SK-N-SH (cell line): ENCODE measurements at regions not wholly inside any gene's neighbourhood (a gene's known extent, or its start where the extent isn't known, plus 50 kb on each side); places are given as distances from the start of the nearest gene placed in this dataset.

Experiments
- CTCF ChIA-PET: fragments of 300-600, 350-600 bp; formaldehyde crosslinking; extraction: SDS; loops from one replicate; lab custom pipeline; 2021; lab: Yijun Ruan, JAX
- POLR2A ChIA-PET: fragments of 350-600 bp; sonication (Branson Sonifier 250); formaldehyde crosslinking; extraction: SDS; loops from one replicate; lab custom pipeline; 2020; ENCODE audit warnings: antibody characterized with exemption, inconsistent platforms; lab: Yijun Ruan, JAX
- DNase-seq: peaks from one replicate; pipeline ENCODE4 v3.0.0; 2012
- H2AFZ ChIP-seq: fragments of 200-600 bp; sonication (generic); 2 replicates; pipeline ENCODE4 v1.8.1; 2016; ENCODE audit warnings: antibody characterized with exemption, mild to moderate bottlenecking, low read depth
- H3F3A ChIP-seq: fragments of 200-600 bp; sonication (generic); replicated peaks from 2 replicates; pipeline ENCODE3; 2016; ENCODE audit warnings: antibody characterized with exemption, mild to moderate bottlenecking; ENCODE audit not compliant: insufficient read depth
- H3K27ac ChIP-seq, 2 experiments: fragments of 200-500 bp in 1 of 2; fragments of 200-600 bp in 1 of 2; sonication (Bioruptor generic) in 1 of 2; sonication (generic), shearing (Covaris generic) in 1 of 2; 2 replicates each; pipeline versions ENCODE4 v1.5.1 to v1.6.1; 2014 to 2016; ENCODE audit warnings: low read depth in 2 of 2, inconsistent platforms in 1 of 2, low read length in 1 of 2, mild to moderate bottlenecking in 1 of 2, mixed read lengths in 1 of 2
- H3K27me3 ChIP-seq: fragments of 200-600 bp; sonication (generic), shearing (Covaris generic); 2 replicates; pipeline ENCODE4 v1.6.1; 2016; ENCODE audit warnings: mixed run types; ENCODE audit not compliant: insufficient read depth
- H3K36me3 ChIP-seq, 2 experiments: fragments of 200-500 bp in 1 of 2; fragments of 200-600 bp in 1 of 2; sonication (Bioruptor generic) in 1 of 2; sonication (generic) in 1 of 2; replicated peaks in 1 of 2; 2 replicates each; pipeline versions ENCODE3 to v1.5.1; 2014 to 2016; ENCODE audit warnings: low read length in 1 of 2, mild to moderate bottlenecking in 1 of 2; ENCODE audit not compliant: insufficient read depth in 2 of 2, control insufficient read depth in 1 of 2
- H3K4me1 ChIP-seq, 2 experiments: fragments of 200-500 bp in 1 of 2; fragments of 200-600 bp in 1 of 2; sonication (Bioruptor generic) in 1 of 2; sonication (generic), shearing (Covaris generic) in 1 of 2; 2 replicates each; pipeline versions ENCODE4 v1.5.1 to v1.6.1; 2014 to 2016; ENCODE audit warnings: low read depth in 1 of 2, low read length in 1 of 2, mixed run types in 1 of 2; ENCODE audit not compliant: insufficient read depth in 2 of 2, control insufficient read depth in 1 of 2
- H3K4me2 ChIP-seq: fragments of 200-600 bp; sonication (generic), shearing (Covaris generic); 2 replicates; pipeline ENCODE4 v1.6.1; 2017; ENCODE audit warnings: mixed run types
- H3K4me3 ChIP-seq, 2 experiments: fragments of 200-500 bp in 1 of 2; fragments of 200-600 bp in 1 of 2; sonication (Bioruptor generic) in 1 of 2; sonication (generic), shearing (Covaris generic) in 1 of 2; 2 replicates each; pipeline versions ENCODE4 v1.5.1 to v1.8.1; 2014 to 2016; ENCODE audit warnings: low read depth in 2 of 2, inconsistent platforms in 1 of 2, low read length in 1 of 2, mild to moderate bottlenecking in 1 of 2, mixed read lengths in 1 of 2, moderate library complexity in 1 of 2
- H3K79me2 ChIP-seq: fragments of 200-600 bp; sonication (generic); 2 replicates; pipeline ENCODE4 v1.8.1; 2017; ENCODE audit warnings: mild to moderate bottlenecking; ENCODE audit not compliant: insufficient read depth
- H3K9ac ChIP-seq: fragments of 200-600 bp; sonication (generic); 2 replicates; pipeline ENCODE4 v1.6.1; 2017; ENCODE audit warnings: mixed run types
- H3K9me2 ChIP-seq: fragments of 200-600 bp; sonication (generic); 2 replicates; pipeline ENCODE4 v1.6.1; 2017; ENCODE audit warnings: mixed run types
- H3K9me3 ChIP-seq: fragments of 200-600 bp; sonication (generic); 2 replicates; pipeline ENCODE4 v1.6.1; 2017; ENCODE audit warnings: mixed run types, mild to moderate bottlenecking, moderate library complexity
- H4K20me1 ChIP-seq: fragments of 200-600 bp; sonication (generic); 2 replicates; pipeline ENCODE4 v1.6.1; 2017; ENCODE audit warnings: mild to moderate bottlenecking, mixed run types; ENCODE audit not compliant: insufficient read depth
- EP300 ChIP-seq, 2 experiments: IDR thresholded peaks; 2 replicates each; pipeline versions ENCODE4 v1.4.0 to v1.6.1; 2012; ENCODE audit warnings: borderline replicate concordance in 1 of 2, low read depth in 1 of 2, low read length in 1 of 2
- GABPA ChIP-seq: IDR thresholded peaks from 2 replicates; pipeline ENCODE4 v1.4.0; 2012; ENCODE audit warnings: low read depth, mild to moderate bottlenecking
- IRF3 ChIP-seq: fragments of 150-350 bp; IDR thresholded peaks from 2 replicates; pipeline ENCODE4 v1.6.1; 2016; ENCODE audit warnings: mild to moderate bottlenecking, low read depth, low read length
- MAX ChIP-seq: IDR thresholded peaks from 2 replicates; pipeline ENCODE4 v1.4.0; 2012; ENCODE audit warnings: low read depth
- POLR2AphosphoS5 ChIP-seq: IDR thresholded peaks from 2 replicates; pipeline ENCODE4 v1.6.1; 2012; ENCODE audit warnings: low read depth, low read length
- RCOR1 ChIP-seq: fragments of 150-350 bp; IDR thresholded peaks from 2 replicates; pipeline ENCODE4 v1.6.1; 2017; ENCODE audit warnings: antibody characterized with exemption, low read length
- REST ChIP-seq: IDR thresholded peaks from 2 replicates; pipeline ENCODE4 v1.6.1; 2012; ENCODE audit warnings: mild to moderate bottlenecking, low read depth, low read length, moderate library complexity
- USF2 ChIP-seq: fragments of 150-350 bp; IDR thresholded peaks from 2 replicates; pipeline ENCODE4 v1.6.1; 2017; ENCODE audit warnings: antibody characterized with exemption, low read length, low read depth, borderline replicate concordance
- YY1 ChIP-seq: IDR thresholded peaks from 2 replicates; pipeline ENCODE4 v1.4.0; 2012; ENCODE audit warnings: low read depth, mild to moderate bottlenecking
- WGBS: methylation state at CpG from one replicate; pipeline ENCODE4 v1.1.6; 2017; ENCODE audit warnings: low lambda C conversion rate; 5-methylcytosine and 5-hydroxymethylcytosine counted together

- Histone ChIP-seq H3K4me1 (peaks cover 4 to 14% of the 10 kb centered on the region in 2 experiments; a peak in 2 of 4 replicates), H4K20me1 (no peaks in the 10 kb centered on the region), H2AFZ (no peak overlapping the region), H3K4me2 (no peak overlapping the region), H3K9ac (no peak overlapping the region), H3K9me2 (no peaks in the 10 kb centered on the region), H3K9me3 (no peaks in the 10 kb centered on the region), H3K4me3 (no peak overlapping the region), H3K27ac (no peak overlapping the region), H3K79me2 (no peaks in the 10 kb centered on the region), H3F3A (peaks cover 3% of the 10 kb centered on the region), H3K36me3 (no peaks in the 10 kb centered on the region), H3K27me3 (no peaks in the 10 kb centered on the region)
- CTCF ChIA-PET = no interaction called here
- POLR2A ChIA-PET = no interaction called here
- no peak for TF ChIP-seq MAX
- no peak for TF ChIP-seq POLR2AphosphoS5
- 100% methylated on average over 1 of the region's 1 CpG for WGBS
- no peak for DNase-seq
Observed at GRCh38 chr4:128548381-128548780, 260.8 kb upstream of the PGRMC2 start.

- Histone ChIP-seq H4K20me1 (no peaks in the 10 kb centered on the region), H3F3A (no peaks in the 10 kb centered on the region), H3K9me3 (no peaks in the 10 kb centered on the region), H3K27ac (no peak overlapping the region), H3K27me3 (no peaks in the 10 kb centered on the region), H3K4me3 (no peak overlapping the region), H2AFZ (no peak overlapping the region), H3K36me3 (no peaks in the 10 kb centered on the region), H3K4me2 (no peak overlapping the region)
- no peak for DNase-seq
- POLR2A ChIA-PET = no interaction called here
- WGBS = 95% methylated on average over 5 of the region's 5 CpGs
- CTCF ChIA-PET = interaction anchor here (1.0 to 1.4 kb wide), 2 partner anchors 9 to 31 kb away, joined by 4 read pairs; no protein-coding TSS in a partner anchor
- TF ChIP-seq REST = no peak
- no peak for TF ChIP-seq USF2
- no peak for TF ChIP-seq RCOR1
- no peak for TF ChIP-seq YY1
- no peak for TF ChIP-seq EP300 (IDR thresholded peaks at IDR 0.05; ENCODE audit: borderline replicate concordance in 1 of 2, low read depth in 1 of 2, low read length in 1 of 2)
- no peak for TF ChIP-seq IRF3
- TF ChIP-seq GABPA = no peak
- TF ChIP-seq, all 33 proteins: peak for 0
- no peaks in the 10 kb centered on the region for H3K79me2 ChIP-seq
- no peak overlapping the region for H3K9ac ChIP-seq
- H3K9me2 ChIP-seq = no peaks in the 10 kb centered on the region
- peaks cover 0 to 4% of the 10 kb centered on the region in 2 experiments; a peak in 1 of 4 replicates for H3K4me1 ChIP-seq
Observed at GRCh38 chr4:128544272-128544671, 256.7 kb upstream of the PGRMC2 start.
